Pancreas (tissue), 10 donors: ENCODE measurements at regions not wholly inside any gene's neighbourhood (a gene's known extent, or its start where the extent isn't known, plus 50 kb on each side); places are given as distances from the start of the nearest gene placed in this dataset.

Source experiments
- ATAC-seq, 4 donors: fragments of 200-7000 bp; cut with Tn5 transposase; one replicate each; pipeline versions ENCODE4 v1.8.0 to v1.9.1; 2020; ENCODE audit warnings: mild to moderate bottlenecking in 4 of 4, moderate library complexity in 4 of 4
- DNase-seq, 6 donors: peaks; one replicate each; pipeline ENCODE4 v3.0.0-alpha.2; 2020
- FAIRE-seq: peaks from 2 replicates; lab custom pipeline; 2012; peaks lifted over from hg19 to GRCh38; lab: Jason Lieb, UNC
- H3K27ac ChIP-seq, 4 donors: fragments of 200-600 bp; sonication (generic); 1 replicate in 3 of 4; 2 replicates in 1 of 4; pipeline versions ENCODE4 v1.5.0 to v1.8.0; 2020
- H3K27me3 ChIP-seq, 4 donors: fragments of 200-600 bp; one replicate each; pipeline ENCODE4 v1.8.0; 2021
- H3K36me3 ChIP-seq, 3 donors: fragments of 200-600 bp; sonication (generic) in 1 of 3; one replicate each; pipeline versions ENCODE4 v1.5.0 to v1.8.0; 2020 to 2021
- H3K4me1 ChIP-seq, 3 donors: fragments of 200-600 bp; one replicate each; pipeline ENCODE4 v1.8.0; 2021
- H3K4me3 ChIP-seq, 4 donors: fragments of 200-600 bp; sonication (generic) in 2 of 4; one replicate each; pipeline versions ENCODE4 v1.5.0 to v1.8.0; 2020 to 2021
- H3K9me3 ChIP-seq, 4 donors: fragments of 200-600 bp; one replicate each; pipeline ENCODE4 v1.8.0; 2021
- CTCF ChIP-seq, 4 donors: fragments of 200-600 bp; sonication (generic) in 3 of 4; IDR thresholded peaks; one replicate each; pipeline versions ENCODE4 v1.5.0 to v1.8.0; 2021; ENCODE audit warnings: antibody characterized with exemption in 4 of 4
- WGBS, 2 donors: extraction: QIAGEN DNeasy Blood & Tissue Kit; methylation state at CpG; one replicate each; pipeline ENCODE4 v1.1.7; 2013; 5-methylcytosine and 5-hydroxymethylcytosine counted together
- intact Hi-C, 3 donors: fragments of 100-400 bp; cut with DNase I; formaldehyde crosslinking; loops; one replicate each; pipeline versions ENCODE4 v1.11.1 to v1.14.2; 2022
- donor health status: healthy with polysubstance abuse.
- donor health status: DM: no; HTN: no; CAD: no; lungs with moderate emphysema.
- donor health status: DM: no; HTN: no; CAD: no.
- donor health status: control.
- donor health status: control.
- donor health status: Bipolar disorder and iron deficiency.
- donor health status: DM: yes; HTN: yes; CAD: no.
- donor health status: DM: no; HTN: no; CAD: no.
- donor health status: DM: no; HTN: no; CAD: no.
- donor health status: DM: yes; HTN: yes; CAD: no.

DNA sequence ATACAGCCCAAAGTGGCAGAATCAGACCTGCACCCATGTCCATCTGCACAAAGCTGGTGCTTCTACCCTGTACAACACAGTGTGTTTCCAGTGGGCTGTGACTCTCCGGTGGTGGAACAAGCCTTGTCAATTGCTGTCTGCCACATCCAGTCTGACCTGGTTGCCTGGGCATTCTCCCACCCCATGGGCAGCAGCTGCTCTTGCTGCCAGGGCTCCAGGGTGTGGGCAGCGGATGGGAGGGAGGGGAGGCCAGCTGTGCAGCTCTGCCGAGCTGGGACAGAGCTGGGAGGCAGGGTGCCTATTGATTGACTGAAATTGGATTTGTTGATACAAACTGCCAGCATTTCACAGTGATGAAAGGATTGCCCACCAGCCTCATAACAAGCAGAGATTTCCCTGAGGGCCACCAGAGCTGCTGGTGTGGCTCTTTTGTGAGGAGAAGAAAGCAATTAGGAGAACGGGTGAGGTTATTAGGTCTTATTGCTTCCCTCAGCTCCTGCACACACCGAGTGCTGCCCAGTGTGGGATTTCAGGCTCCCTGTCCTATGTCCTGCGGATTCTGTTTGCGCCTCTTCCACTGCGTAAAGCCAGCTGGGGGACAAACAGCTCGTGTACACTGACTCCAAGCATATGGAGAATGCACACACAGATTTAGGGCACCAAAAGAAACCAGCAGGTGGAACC, 150.8 kb downstream of the NRN1 start:
- DNase-seq (no peak), FAIRE-seq (no peak), ATAC-seq (no peak)
- intact Hi-C loops, result no loop called here
- H3K4me3 ChIP-seq, result no peak overlapping the region
- TF ChIP-seq CTCF (IDR thresholded peaks at IDR 0.05), result no peak
- H3K36me3 ChIP-seq, result no peaks in the 10 kb centered on the region
- H3K27ac ChIP-seq, result no peak overlapping the region
- WGBS, 2 donors, result 56 to 64% methylated on average over 9 of the region's 9 CpGs
- H3K9me3 ChIP-seq, result no peaks in the 10 kb centered on the region
- no peaks in the 10 kb centered on the region for H3K4me1 ChIP-seq
- H3K27me3 ChIP-seq, result no peaks in the 10 kb centered on the region

DNA sequence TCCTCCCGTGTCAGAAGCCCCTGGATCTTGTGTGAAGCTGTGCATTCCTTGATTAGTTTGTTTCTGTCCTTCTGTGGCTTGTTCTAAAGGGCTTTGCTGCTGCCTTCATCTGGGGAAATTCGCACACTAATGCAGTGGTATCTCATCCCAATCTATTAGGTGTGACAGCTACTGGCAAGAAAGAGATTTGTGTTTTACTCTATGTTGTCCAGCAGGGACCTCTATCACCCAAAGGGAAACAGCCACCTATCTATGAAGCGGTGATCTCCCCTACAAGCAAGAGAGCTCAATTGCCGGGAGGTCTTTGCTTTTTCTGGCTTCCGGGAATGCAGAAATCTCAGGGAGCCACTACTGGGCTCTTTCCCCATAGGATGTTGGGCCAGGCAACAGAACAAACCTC, 151.8 kb downstream of the NRN1 start:
- no peak for ATAC-seq
- Histone ChIP-seq H3K27ac (no peak overlapping the region), H3K4me1 (no peaks in the 10 kb centered on the region), H3K27me3 (no peaks in the 10 kb centered on the region), H3K4me3 (no peak overlapping the region), H3K9me3 (no peaks in the 10 kb centered on the region), H3K36me3 (no peaks in the 10 kb centered on the region)
- no peak for DNase-seq
- intact Hi-C loops, result no loop called here
- WGBS, 2 donors, result 56 to 60% methylated on average over 5 of the region's 5 CpGs
- no peak for TF ChIP-seq CTCF (IDR thresholded peaks at IDR 0.05)
- no peak for FAIRE-seq

DNA sequence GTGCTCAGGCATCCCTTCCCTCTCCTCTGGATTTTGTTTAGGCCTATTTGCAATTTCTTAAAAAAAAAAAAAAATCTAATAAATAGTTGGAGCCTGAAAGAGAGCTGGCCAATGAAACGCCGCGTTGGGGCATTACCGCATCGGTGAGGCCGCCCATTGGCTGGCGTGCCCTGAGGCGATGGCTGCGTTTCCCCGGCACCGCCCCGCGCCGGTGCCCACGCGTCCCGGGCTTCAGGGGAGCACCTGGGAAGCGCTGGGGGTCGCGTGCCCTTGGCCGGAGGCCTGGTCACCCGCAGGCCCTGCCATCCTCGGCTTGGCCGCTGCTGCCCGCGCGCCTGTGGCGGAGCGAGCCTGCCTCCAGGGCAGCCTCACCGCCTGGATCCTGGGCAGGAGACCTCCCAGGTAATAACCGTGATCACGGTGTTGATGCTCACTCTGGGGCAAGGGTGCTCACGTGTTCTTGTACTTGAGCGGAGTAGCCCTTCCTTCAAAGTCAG, 155.4 kb downstream of the NRN1 start:
- Histone ChIP-seq H3K36me3 (no peaks in the 10 kb centered on the region), H3K4me3 (peak overlapping the region in 3 of 4 donors; percentile 10 to 46 (median 25)), H3K4me1 (no peaks in the 10 kb centered on the region), H3K27ac (no peak overlapping the region), H3K9me3 (no peaks in the 10 kb centered on the region), H3K27me3 (peaks cover 0 to 6% (median 0%) of the 10 kb centered on the region in 4 donors)
- intact Hi-C loops, result no loop called here
- 3 to 7% methylated on average over 34 of the region's 34 CpGs for WGBS, 2 donors
- FAIRE-seq (no peak), ATAC-seq (peak; percentile 89 to 98 (median 95)), DNase-seq (peak in 5 of 6 donors; percentile 36 to 76 (median 40))
- no peak for TF ChIP-seq CTCF (IDR thresholded peaks at IDR 0.05)

GRCh38 chr6:5850848-5851255, 155.9 kb downstream of the NRN1 start:
- intact Hi-C loops, result no loop called here
- no peak for FAIRE-seq
- H3K27me3 ChIP-seq, result peaks cover 0 to 6% (median 0%) of the 10 kb centered on the region in 4 donors

More at GRCh38 chr6:5850848-5851255, 155.9 kb downstream of the NRN1 start:
- DNase-seq, result no peak
- Histone ChIP-seq H3K4me1 (no peaks in the 10 kb centered on the region), H3K9me3 (no peaks in the 10 kb centered on the region), H3K27ac (no peak overlapping the region), H3K36me3 (no peaks in the 10 kb centered on the region), H3K4me3 (peak overlapping the region in 3 of 4 donors; percentile 10 to 46 (median 25))
- WGBS, 2 donors, result 7 to 8% methylated on average over 16 of the region's 16 CpGs
- TF ChIP-seq CTCF (IDR thresholded peaks at IDR 0.05), result no peak
- ATAC-seq, result peak; percentile 39 to 63 (median 44)
